Loucy (cell line): ENCODE measurements at regions not wholly inside any gene's neighbourhood (a gene's known extent, or its start where the extent isn't known, plus 50 kb on each side); places are given as distances from the start of the nearest gene placed in this dataset.

Source experiments
- H2AFZ ChIP-seq: fragments of 200-600 bp; sonication (generic); 2 replicates; pipeline ENCODE4 v1.6.0; 2016; ENCODE audit warnings: antibody characterized with exemption, mild to moderate bottlenecking, low read length, moderate library complexity
- H3F3A ChIP-seq: fragments of 200-600 bp; 2 replicates; pipeline ENCODE4 v1.6.0; 2016; ENCODE audit warnings: antibody characterized with exemption, low read depth, mild to moderate bottlenecking
- H3K27me3 ChIP-seq: fragments of 200-600 bp; sonication (generic); 2 replicates; pipeline ENCODE4 v1.6.1; 2014; ENCODE audit warnings: low read length, mild to moderate bottlenecking; ENCODE audit not compliant: insufficient read depth, poor library complexity, severe bottlenecking
- H3K36me3 ChIP-seq: fragments of 200-600 bp; sonication (generic); 2 replicates; pipeline ENCODE4 v1.6.1; 2016; ENCODE audit warnings: low read length; ENCODE audit not compliant: insufficient read depth
- H3K4me1 ChIP-seq: fragments of 200-600 bp; sonication (generic); 2 replicates; pipeline ENCODE4 v1.5.1; 2014; ENCODE audit warnings: low read length, mild to moderate bottlenecking; ENCODE audit not compliant: insufficient read depth, poor library complexity, severe bottlenecking
- H3K4me2 ChIP-seq: fragments of 200-600 bp; sonication (generic); 2 replicates; pipeline ENCODE4 v1.6.0; 2014; ENCODE audit warnings: antibody characterized with exemption, low read length, low read depth, mild to moderate bottlenecking; ENCODE audit not compliant: poor library complexity, severe bottlenecking
- H3K4me3 ChIP-seq: fragments of 200-600 bp; sonication (generic); 2 replicates; pipeline ENCODE4 v1.5.1; 2014; ENCODE audit warnings: low read length, mild to moderate bottlenecking, mixed read lengths; ENCODE audit not compliant: poor library complexity, severe bottlenecking
- H3K79me2 ChIP-seq: fragments of 200-600 bp; sonication (generic); 2 replicates; pipeline ENCODE4 v1.6.1; 2014; ENCODE audit warnings: low read length; ENCODE audit not compliant: insufficient read depth
- H3K9ac ChIP-seq: fragments of 200-600 bp; sonication (generic); 2 replicates; pipeline ENCODE4 v1.6.0; 2014; ENCODE audit warnings: mild to moderate bottlenecking, low read depth, low read length, moderate library complexity; ENCODE audit not compliant: poor library complexity, severe bottlenecking
- H3K9me2 ChIP-seq: fragments of 200-600 bp; sonication (generic); replicated peaks from 2 replicates; pipeline ENCODE4 v1.6.1; 2016; ENCODE audit warnings: low read depth, low read length, mixed read lengths
- H3K9me3 ChIP-seq: fragments of 200-600 bp; sonication (generic); 2 replicates; pipeline ENCODE4 v1.6.1; 2014; ENCODE audit warnings: mild to moderate bottlenecking, antibody characterized with exemption, low read length, low read depth; ENCODE audit not compliant: insufficient read depth
- H4K20me1 ChIP-seq: fragments of 200-600 bp; sonication (generic); 2 replicates; pipeline ENCODE4 v1.6.0; 2014; ENCODE audit warnings: antibody characterized with exemption, low read length, mild to moderate bottlenecking; ENCODE audit not compliant: insufficient read depth, poor library complexity, severe bottlenecking
- EZH2phosphoT487 ChIP-seq: fragments of 200-600 bp; IDR thresholded peaks from 2 replicates; pipeline ENCODE4 v1.6.1; 2018; ENCODE audit warnings: antibody characterized with exemption, mild to moderate bottlenecking, moderate library complexity, borderline replicate concordance
- TF ChIP-seq, protein P1 (sequence below): fragments of 200-600 bp; sonication (generic); conservative IDR thresholded peaks from 2 replicates; pipeline ENCODE4 v1.5.1; 2014; ENCODE audit warnings: mild to moderate bottlenecking, antibody characterized with exemption, low read length

DNA sequence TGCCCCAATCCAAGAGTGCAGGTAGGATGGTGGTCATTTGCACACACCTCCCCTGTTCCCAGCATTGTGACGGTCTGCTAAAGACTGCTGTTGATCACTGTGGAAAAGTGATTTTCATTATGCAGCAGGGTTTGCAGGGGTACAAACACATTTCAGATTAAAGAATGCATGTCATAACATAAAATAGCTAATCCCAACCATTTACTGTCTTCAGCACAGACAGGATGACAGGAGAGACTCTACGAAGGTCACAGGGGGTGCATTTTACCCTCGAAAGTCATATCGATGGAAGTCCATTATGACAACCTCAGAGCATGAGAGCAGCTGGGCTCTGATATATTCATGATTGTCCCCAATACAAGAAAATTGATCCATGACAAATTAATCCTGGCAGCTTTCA, 302.6 kb downstream of the AJAP1 start:
- no peak overlapping the region for H3K9ac ChIP-seq
- no peaks in the 10 kb centered on the region for H3K4me1 ChIP-seq
- H3K27me3 ChIP-seq, result no peaks in the 10 kb centered on the region
- no peak overlapping the region for H3K4me3 ChIP-seq
- no peaks in the 10 kb centered on the region for H3K79me2 ChIP-seq
- no peaks in the 10 kb centered on the region for H3K36me3 ChIP-seq
- no peak overlapping the region for H3K4me2 ChIP-seq
- no peaks in the 10 kb centered on the region for H3K9me2 ChIP-seq
- no peaks in the 10 kb centered on the region for H3F3A ChIP-seq
- H4K20me1 ChIP-seq, result no peaks in the 10 kb centered on the region
- TF ChIP-seq, protein P1, sequence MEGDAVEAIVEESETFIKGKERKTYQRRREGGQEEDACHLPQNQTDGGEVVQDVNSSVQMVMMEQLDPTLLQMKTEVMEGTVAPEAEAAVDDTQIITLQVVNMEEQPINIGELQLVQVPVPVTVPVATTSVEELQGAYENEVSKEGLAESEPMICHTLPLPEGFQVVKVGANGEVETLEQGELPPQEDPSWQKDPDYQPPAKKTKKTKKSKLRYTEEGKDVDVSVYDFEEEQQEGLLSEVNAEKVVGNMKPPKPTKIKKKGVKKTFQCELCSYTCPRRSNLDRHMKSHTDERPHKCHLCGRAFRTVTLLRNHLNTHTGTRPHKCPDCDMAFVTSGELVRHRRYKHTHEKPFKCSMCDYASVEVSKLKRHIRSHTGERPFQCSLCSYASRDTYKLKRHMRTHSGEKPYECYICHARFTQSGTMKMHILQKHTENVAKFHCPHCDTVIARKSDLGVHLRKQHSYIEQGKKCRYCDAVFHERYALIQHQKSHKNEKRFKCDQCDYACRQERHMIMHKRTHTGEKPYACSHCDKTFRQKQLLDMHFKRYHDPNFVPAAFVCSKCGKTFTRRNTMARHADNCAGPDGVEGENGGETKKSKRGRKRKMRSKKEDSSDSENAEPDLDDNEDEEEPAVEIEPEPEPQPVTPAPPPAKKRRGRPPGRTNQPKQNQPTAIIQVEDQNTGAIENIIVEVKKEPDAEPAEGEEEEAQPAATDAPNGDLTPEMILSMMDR, result no peak
- TF ChIP-seq EZH2phosphoT487, result no peak
- H2AFZ ChIP-seq, result no peak overlapping the region
- H3K9me3 ChIP-seq, result no peaks in the 10 kb centered on the region; the same call in 1 of the 2 replicates

DNA sequence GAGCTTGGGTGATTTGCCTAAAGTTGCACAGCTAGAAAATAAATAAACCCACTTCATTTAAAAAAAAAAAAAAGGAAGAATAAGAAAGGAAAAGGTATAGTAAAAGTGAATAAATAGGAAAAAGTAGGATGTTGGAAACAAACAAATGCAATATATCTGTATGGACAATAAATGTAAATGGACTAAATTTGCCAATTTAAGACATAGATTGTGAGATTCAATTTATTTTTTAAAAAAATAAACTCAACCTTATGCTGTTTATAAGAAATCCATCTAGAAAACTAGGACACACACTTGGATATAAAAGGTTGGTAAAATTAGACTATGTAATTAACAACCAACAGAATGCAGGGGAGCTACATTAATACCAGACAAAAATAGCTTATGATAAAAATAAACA, 300.0 kb downstream of the AJAP1 start:
- Histone ChIP-seq H3K9ac (no peak overlapping the region), H4K20me1 (no peaks in the 10 kb centered on the region), H3K36me3 (no peaks in the 10 kb centered on the region), H3F3A (no peaks in the 10 kb centered on the region), H3K79me2 (no peaks in the 10 kb centered on the region), H3K9me3 (no peaks in the 10 kb centered on the region; the same call in 1 of the 2 replicates), H3K9me2 (no peaks in the 10 kb centered on the region), H3K4me1 (no peaks in the 10 kb centered on the region), H3K4me3 (no peak overlapping the region), H3K4me2 (no peak overlapping the region), H3K27me3 (no peaks in the 10 kb centered on the region), H2AFZ (no peak overlapping the region)
- TF ChIP-seq, protein P1, result no peak
- no peak for TF ChIP-seq EZH2phosphoT487

GRCh38 chr1:4951601-4952000, 297.2 kb downstream of the AJAP1 start:
- Histone ChIP-seq H3K4me2 (no peak overlapping the region), H3F3A (no peaks in the 10 kb centered on the region), H2AFZ (no peak overlapping the region), H3K9me3 (peaks cover under 1% of the 10 kb centered on the region; the same call in 1 of the 2 replicates), H3K9ac (no peak overlapping the region), H3K79me2 (no peaks in the 10 kb centered on the region), H3K4me1 (no peaks in the 10 kb centered on the region), H4K20me1 (no peaks in the 10 kb centered on the region), H3K36me3 (no peaks in the 10 kb centered on the region), H3K4me3 (no peak overlapping the region), H3K9me2 (no peaks in the 10 kb centered on the region), H3K27me3 (no peaks in the 10 kb centered on the region)
- TF ChIP-seq EZH2phosphoT487, result no peak
- TF ChIP-seq, protein P1, result no peak
